Esophagus squamous epithelium (tissue), 5 donors: ENCODE measurements at regions not wholly inside any gene's neighbourhood (a gene's known extent, or its start where the extent isn't known, plus 50 kb on each side); places are given as distances from the start of the nearest gene placed in this dataset.

Source experiments
- DNase-seq: peaks from one replicate; lab custom pipeline; 2025; lab: John Stamatoyannopoulos, UW
- H3K27ac ChIP-seq, 4 donors: fragments of 200-600 bp; sonication (generic); one replicate each; pipeline ENCODE4 v1.5.1; 2016 to 2019; ENCODE audit warnings: mild to moderate bottlenecking in 1 of 4
- H3K27me3 ChIP-seq, 4 donors: fragments of 200-600 bp; sonication (generic); 1 replicate in 3 of 4; 2 replicates in 1 of 4; pipeline versions ENCODE4 v1.5.1 to v1.6.0; 2017 to 2021; ENCODE audit warnings: antibody characterized with exemption in 1 of 4
- H3K36me3 ChIP-seq, 3 donors: fragments of 200-600 bp; sonication (generic); one replicate each; pipeline ENCODE4 v1.5.1; 2016 to 2019
- H3K4me1 ChIP-seq, 3 donors: fragments of 200-600 bp; sonication (generic); one replicate each; pipeline ENCODE4 v1.5.1; 2017 to 2019
- H3K4me3 ChIP-seq, 4 donors: fragments of 200-600 bp; sonication (generic); 1 replicate in 3 of 4; 2 replicates in 1 of 4; pipeline ENCODE4 v1.5.1; 2016 to 2019; ENCODE audit warnings: mild to moderate bottlenecking in 2 of 4, moderate library complexity in 1 of 4
- H3K9me3 ChIP-seq, 3 donors: fragments of 200-600 bp; sonication (generic); one replicate each; pipeline ENCODE4 v1.5.1; 2016 to 2019
- CTCF ChIP-seq, 6 experiments: fragments of 450-650 bp in 4 of 6; fragments of 200-600 bp in 2 of 6; sonication (generic) in 2 of 6; IDR thresholded peaks; one replicate each; pipeline ENCODE4 v1.5.1; 2016 to 2019; ENCODE audit warnings: antibody characterized with exemption in 6 of 6, mild to moderate bottlenecking in 4 of 6, moderate library complexity in 4 of 6
- POLR2A ChIP-seq, 4 donors: fragments of 450-650 bp; IDR thresholded peaks; one replicate each; pipeline ENCODE4 v1.6.1; 2017; ENCODE audit warnings: antibody characterized with exemption in 4 of 4, mild to moderate bottlenecking in 4 of 4, moderate library complexity in 3 of 4
- WGBS, 2 donors: methylation state at CpG; one replicate each; pipeline ENCODE4 v1.1.5; 2018; 5-methylcytosine and 5-hydroxymethylcytosine counted together
- intact Hi-C: fragments of 100-400 bp; cut with DNase I; formaldehyde crosslinking; loops from one replicate; pipeline ENCODE4 v1.15.0; 2022
- donor health status: DM: yes; HTN: yes; CAD: no.

DNA sequence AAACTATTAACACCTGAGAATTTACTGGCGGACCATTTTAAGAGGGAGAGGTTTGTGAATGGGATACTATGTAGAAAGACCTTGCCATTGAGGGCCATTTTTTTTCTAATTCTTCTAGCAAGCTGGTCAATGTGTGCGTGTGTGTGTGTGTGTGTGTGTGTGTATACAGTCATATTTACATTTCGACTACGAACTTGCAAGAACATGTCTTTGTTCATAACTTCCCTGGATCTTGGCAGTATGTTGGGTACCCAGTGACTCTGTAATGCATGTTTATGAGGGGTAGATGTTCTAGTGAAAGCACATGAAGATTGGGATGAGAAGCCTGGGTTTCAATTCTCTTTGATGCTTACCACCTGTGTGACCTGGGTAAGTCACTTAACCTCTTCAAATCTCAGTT is 133.6 kb downstream of the UBE2E3 start:
- Histone ChIP-seq H3K27ac (no peak overlapping the region), H3K27me3 (no peaks in the 10 kb centered on the region), H3K9me3 (no peaks in the 10 kb centered on the region), H3K4me3 (no peak overlapping the region), H3K4me1 (no peaks in the 10 kb centered on the region), H3K36me3 (no peaks in the 10 kb centered on the region)
- intact Hi-C loops, result no loop called here
- TF ChIP-seq POLR2A (IDR thresholded peaks at IDR 0.05) (no peak), CTCF (IDR thresholded peaks at IDR 0.05) (no peak)
- 73 to 82% methylated on average over 4 of the region's 4 CpGs for WGBS, 2 donors
- no peak for DNase-seq

GRCh38 chr2:181116261-181116660 is 135.9 kb downstream of the UBE2E3 start:
- Histone ChIP-seq H3K4me1 (no peaks in the 10 kb centered on the region), H3K27ac (no peak overlapping the region), H3K27me3 (no peaks in the 10 kb centered on the region), H3K9me3 (no peaks in the 10 kb centered on the region), H3K36me3 (no peaks in the 10 kb centered on the region), H3K4me3 (no peak overlapping the region)
- intact Hi-C loops, result no loop called here
- no peak for DNase-seq
- WGBS, 2 donors, result 37 to 46% methylated on average over 1 of the region's 1 CpG
- TF ChIP-seq CTCF (IDR thresholded peaks at IDR 0.05) (no peak), POLR2A (IDR thresholded peaks at IDR 0.05) (no peak)

- intact Hi-C loops, result no loop called here
- Histone ChIP-seq H3K27me3 (no peaks in the 10 kb centered on the region), H3K4me1 (no peaks in the 10 kb centered on the region), H3K36me3 (no peaks in the 10 kb centered on the region), H3K4me3 (no peak overlapping the region), H3K27ac (no peak overlapping the region), H3K9me3 (no peaks in the 10 kb centered on the region)
- no peak for DNase-seq
- TF ChIP-seq POLR2A (IDR thresholded peaks at IDR 0.05), result no peak
- no peak for TF ChIP-seq CTCF (IDR thresholded peaks at IDR 0.05)
Measured at GRCh38 chr2:181117206-181117925, 137.0 kb downstream of the UBE2E3 start.

DNA sequence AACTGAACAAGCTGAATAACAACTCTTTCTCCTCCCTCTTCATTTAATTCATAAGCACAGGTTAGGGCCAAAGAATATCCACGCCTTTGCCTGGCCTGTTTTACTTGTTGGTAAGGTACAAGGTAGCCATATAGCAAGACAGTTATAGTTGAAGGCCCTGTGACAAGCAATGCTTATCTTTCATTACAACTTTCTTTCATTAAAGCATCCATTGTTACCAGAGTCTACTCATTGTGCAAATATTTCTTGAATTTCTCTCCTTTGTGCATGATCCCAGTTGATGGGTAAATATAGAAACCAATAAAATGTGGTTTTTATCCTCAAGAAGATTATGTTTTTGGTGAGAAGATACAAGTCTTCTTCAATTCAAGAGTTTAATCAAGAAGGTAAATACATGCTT is 140.2 kb downstream of the UBE2E3 start:
- Histone ChIP-seq H3K27ac (no peak overlapping the region), H3K36me3 (no peaks in the 10 kb centered on the region), H3K4me1 (no peaks in the 10 kb centered on the region), H3K9me3 (no peaks in the 10 kb centered on the region), H3K27me3 (no peaks in the 10 kb centered on the region), H3K4me3 (no peak overlapping the region)
- 64 to 82% methylated on average over 1 of the region's 1 CpG for WGBS, 2 donors
- intact Hi-C loops, result no loop called here
- no peak for DNase-seq
- no peak for TF ChIP-seq CTCF (IDR thresholded peaks at IDR 0.05)
- TF ChIP-seq POLR2A (IDR thresholded peaks at IDR 0.05), result no peak

- H3K36me3 ChIP-seq, result no peaks in the 10 kb centered on the region
- H3K4me3 ChIP-seq, result no peak overlapping the region
- no peak overlapping the region for H3K27ac ChIP-seq
- no peak for DNase-seq
- no peak for TF ChIP-seq POLR2A (IDR thresholded peaks at IDR 0.05)
- no peak for TF ChIP-seq CTCF (IDR thresholded peaks at IDR 0.05)
- intact Hi-C loops, result no loop called here
- H3K9me3 ChIP-seq, result no peaks in the 10 kb centered on the region
- H3K4me1 ChIP-seq, result no peaks in the 10 kb centered on the region
- H3K27me3 ChIP-seq, result no peaks in the 10 kb centered on the region
Measured at GRCh38 chr2:181121996-181122395, 141.6 kb downstream of the UBE2E3 start.
